RWPE1 (cell line): ENCODE measurements at regions not wholly inside any gene's neighbourhood (a gene's known extent, or its start where the extent isn't known, plus 50 kb on each side); places are given as distances from the start of the nearest gene placed in this dataset.

Experiments
- CTCF ChIA-PET: fragments of 350-600 bp; sonication (Branson Sonifier 250); formaldehyde crosslinking; extraction: SDS; loops from one replicate; lab custom pipeline; 2021; lab: Yijun Ruan, JAX
- POLR2A ChIA-PET: fragments of 400-600 bp; formaldehyde crosslinking; extraction: SDS; loops from one replicate; lab custom pipeline; 2020; ENCODE audit warnings: antibody characterized with exemption; ENCODE audit not compliant: low non-redundant PET; lab: Yijun Ruan, JAX
- DNase-seq: peaks from one replicate; pipeline ENCODE4 v3.0.0; 2012; ENCODE audit warnings: low spot score
- H3K27ac ChIP-seq: fragments of 450-650 bp; 2 replicates; pipeline ENCODE4 v1.5.1; 2017
- TF ChIP-seq, protein P1 (sequence below): fragments of 450-650 bp; conservative IDR thresholded peaks from 2 replicates; pipeline ENCODE4 v1.5.1; 2017; ENCODE audit warnings: low read depth, mild to moderate bottlenecking

DNA sequence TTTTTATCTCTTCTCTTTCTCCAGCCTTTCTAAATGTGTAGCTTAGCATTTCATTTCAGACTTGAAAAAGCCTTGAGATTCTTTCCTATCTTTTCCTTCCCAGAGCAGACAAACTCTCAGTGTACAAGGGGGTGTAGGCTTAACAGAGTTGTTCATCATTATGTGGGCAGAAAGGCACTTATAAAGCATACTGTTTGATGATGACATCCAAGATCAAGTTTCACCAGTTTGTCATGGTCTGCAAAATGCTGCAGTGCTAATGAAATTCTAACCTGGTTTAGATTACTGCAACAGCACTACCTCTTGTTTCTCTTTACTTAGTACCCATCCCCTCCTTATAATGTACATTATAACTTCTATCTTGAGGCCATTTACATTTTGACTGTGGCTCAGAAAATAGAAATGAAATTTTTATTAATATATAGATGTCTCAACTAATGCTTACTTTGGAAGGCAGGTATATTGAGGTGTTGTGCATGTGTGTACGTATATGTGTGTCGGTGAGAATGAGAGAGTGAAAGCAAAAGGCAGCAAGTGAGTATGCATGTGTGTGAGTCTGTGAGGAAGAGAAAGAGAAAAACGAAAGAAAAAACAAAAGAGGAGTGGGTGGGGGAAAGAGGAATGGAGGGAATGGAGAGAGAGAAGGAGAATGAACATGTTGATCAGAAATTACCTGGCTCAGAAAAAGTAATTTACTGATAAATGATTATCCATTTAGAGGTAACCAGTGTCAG lies 1043.6 kb downstream of the TUSC7 start:
- H3K27ac ChIP-seq: no peak overlapping the region
- ChIA-PET CTCF (no interaction called here), POLR2A (no interaction called here)
- TF ChIP-seq, protein P1, sequence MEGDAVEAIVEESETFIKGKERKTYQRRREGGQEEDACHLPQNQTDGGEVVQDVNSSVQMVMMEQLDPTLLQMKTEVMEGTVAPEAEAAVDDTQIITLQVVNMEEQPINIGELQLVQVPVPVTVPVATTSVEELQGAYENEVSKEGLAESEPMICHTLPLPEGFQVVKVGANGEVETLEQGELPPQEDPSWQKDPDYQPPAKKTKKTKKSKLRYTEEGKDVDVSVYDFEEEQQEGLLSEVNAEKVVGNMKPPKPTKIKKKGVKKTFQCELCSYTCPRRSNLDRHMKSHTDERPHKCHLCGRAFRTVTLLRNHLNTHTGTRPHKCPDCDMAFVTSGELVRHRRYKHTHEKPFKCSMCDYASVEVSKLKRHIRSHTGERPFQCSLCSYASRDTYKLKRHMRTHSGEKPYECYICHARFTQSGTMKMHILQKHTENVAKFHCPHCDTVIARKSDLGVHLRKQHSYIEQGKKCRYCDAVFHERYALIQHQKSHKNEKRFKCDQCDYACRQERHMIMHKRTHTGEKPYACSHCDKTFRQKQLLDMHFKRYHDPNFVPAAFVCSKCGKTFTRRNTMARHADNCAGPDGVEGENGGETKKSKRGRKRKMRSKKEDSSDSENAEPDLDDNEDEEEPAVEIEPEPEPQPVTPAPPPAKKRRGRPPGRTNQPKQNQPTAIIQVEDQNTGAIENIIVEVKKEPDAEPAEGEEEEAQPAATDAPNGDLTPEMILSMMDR: no peak
- no peak for DNase-seq

DNA sequence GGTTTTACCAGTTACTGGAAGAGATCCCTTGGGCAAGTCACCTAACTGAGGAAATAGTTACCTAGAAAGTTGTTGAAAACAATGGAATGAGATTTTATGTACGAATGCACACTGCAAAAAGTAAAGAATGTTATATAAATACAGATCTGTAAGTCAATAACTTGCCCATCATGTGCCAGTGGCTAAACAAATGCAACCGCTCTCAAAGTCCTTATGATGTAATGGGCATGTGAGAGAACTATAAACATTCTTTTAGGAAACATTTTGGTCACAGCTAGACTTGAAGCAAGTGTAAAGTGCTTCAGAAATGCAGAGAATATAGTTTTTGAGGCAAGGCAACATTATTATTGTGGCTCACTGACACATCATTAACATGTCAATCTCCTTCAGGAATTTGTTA lies 1044.5 kb downstream of the TUSC7 start:
- no peak for DNase-seq
- H3K27ac ChIP-seq: no peak overlapping the region
- TF ChIP-seq, protein P1: no peak
- ChIA-PET CTCF (no interaction called here), POLR2A (no interaction called here)

DNA sequence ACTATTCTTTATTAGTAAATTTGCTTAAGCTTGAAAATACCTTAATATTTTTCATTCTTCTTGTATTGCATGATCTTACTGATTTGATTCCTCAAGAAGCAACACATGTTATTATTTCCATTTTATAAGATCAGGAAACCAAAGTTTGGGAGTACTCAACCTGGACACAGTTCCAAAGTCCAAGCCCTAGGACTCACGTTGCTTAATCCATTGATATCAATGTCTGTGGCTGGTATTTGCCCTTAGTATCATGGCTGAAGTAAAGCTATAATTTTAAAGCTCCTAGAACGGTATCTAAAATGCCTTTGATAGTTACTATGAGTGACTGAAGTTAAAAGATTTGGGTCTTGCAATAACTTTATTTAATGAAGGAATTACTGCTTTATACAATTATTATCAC lies 1045.3 kb downstream of the TUSC7 start:
- no peak for DNase-seq
- POLR2A ChIA-PET: no interaction called here
- CTCF ChIA-PET: no interaction called here
- TF ChIP-seq, protein P1: no peak
- no peak overlapping the region for H3K27ac ChIP-seq

DNA sequence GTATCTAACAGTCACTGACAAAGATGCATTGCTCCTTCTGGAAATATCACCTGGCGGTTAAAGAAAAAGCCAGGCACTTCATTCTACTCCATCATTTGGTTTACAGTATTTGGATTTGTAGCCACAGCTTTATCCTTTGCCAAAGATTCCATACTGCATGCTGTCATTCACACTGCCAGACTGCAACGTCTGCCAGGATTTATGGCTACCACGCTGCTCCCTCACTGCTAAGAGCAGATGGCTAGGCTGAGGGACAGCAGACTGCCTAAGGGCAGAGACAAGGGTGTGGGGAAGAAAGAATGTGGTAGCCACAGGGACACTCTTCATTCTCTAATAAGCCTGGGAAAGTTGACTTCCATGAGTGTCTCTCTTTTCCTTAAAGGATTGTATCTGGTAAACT lies 1047.0 kb downstream of the TUSC7 start:
- ChIA-PET CTCF (interaction anchor here (0.7 kb wide), 1 partner anchor 621 kb away, joined by 4 read pairs; no protein-coding TSS in a partner anchor), POLR2A (no interaction called here)
- H3K27ac ChIP-seq: no peak overlapping the region
- no peak for DNase-seq
- TF ChIP-seq, protein P1: no peak

DNA sequence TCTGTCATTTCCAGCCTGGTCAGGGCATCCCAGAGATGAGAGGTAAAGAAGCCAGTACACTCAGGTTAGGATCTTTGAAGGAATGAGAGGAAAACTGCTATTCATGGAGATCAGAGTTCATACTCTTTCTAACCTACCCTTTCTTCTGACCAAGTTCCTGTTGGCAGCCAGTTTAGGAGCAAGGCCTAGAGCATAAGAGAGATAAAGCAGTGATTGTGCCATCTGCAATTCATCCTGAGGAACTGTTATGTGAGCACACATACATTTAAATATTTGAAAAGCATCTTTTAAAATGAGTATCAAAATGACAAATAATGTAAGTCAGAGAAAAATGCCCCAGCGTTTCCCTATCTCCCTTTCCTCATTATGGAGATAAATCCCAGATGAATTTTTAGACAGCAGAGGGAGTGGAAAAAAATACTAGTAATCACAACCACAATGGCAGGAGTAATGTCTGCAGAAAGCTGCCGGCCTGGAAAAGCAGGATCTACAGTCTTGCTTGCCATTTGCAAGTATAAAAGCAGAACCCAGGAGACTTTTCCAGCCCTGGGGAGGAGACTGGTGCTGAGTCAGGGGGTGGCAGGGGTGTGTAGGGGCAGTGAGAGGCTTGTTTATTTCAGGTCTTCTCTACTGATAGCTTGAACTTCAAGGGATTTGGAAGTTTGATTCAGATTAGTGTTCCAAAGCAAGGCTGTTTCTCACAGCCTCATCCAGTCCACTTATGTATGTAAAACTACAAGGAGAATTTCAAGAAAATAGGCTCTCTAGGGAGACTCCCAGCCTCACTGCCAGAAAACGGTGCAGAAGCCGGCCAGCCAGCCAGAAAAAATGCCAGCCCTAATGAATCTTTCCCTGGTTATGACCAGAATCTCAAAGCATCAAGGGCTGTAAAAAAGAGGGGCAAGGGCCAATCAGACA lies 1052.4 kb downstream of the TUSC7 start:
- no peak for DNase-seq
- ChIA-PET POLR2A (interaction anchor here (0.8 kb wide), 1 partner anchor 33 kb away, joined by 6 read pairs; no protein-coding TSS in a partner anchor), CTCF (no interaction called here)
- H3K27ac ChIP-seq: no peak overlapping the region
- TF ChIP-seq, protein P1: no peak

DNA sequence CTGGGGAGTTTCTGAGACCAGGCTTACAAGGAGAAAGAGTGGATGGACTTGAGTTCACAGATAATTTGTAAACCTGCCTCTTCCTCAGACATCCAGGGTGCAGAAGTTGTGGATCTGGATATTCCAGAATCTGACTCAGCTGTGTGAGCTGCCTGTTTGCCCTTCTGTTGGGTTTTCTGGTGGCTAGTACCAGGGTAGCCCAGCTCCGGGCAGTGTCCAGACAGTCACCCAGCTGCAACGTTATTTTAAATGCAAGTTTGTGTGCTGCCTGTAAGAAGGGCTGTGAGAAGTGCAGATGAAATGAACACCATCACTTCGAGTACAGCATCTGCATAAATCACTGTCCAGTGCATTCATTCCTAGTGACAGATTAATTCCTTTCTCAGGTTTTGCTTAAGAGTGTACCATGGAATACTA lies 1053.0 kb downstream of the TUSC7 start:
- CTCF ChIA-PET: no interaction called here
- TF ChIP-seq, protein P1: no peak
- DNase-seq: no peak
- H3K27ac ChIP-seq: no peak overlapping the region
- POLR2A ChIA-PET: interaction anchor here (0.8 kb wide), 1 partner anchor 32 kb away, joined by 6 read pairs; no protein-coding TSS in a partner anchor
